IPS DF 4.7 (cell line): ENCODE measurements at regions not wholly inside any gene's neighbourhood (a gene's known extent, or its start where the extent isn't known, plus 50 kb on each side); places are given as distances from the start of the nearest gene placed in this dataset.
"Not testable (repeated sequence)": the region's sequence is repeated elsewhere in the genome, so short reads cannot be mapped to it uniquely, and the experiment has no call there.

Experiments used
- DNase-seq: peaks from one replicate; pipeline ENCODE4 v3.0.0-alpha.2; 2013; ENCODE audit warnings: low spot score; ENCODE audit errors: extremely low read depth

DNA sequence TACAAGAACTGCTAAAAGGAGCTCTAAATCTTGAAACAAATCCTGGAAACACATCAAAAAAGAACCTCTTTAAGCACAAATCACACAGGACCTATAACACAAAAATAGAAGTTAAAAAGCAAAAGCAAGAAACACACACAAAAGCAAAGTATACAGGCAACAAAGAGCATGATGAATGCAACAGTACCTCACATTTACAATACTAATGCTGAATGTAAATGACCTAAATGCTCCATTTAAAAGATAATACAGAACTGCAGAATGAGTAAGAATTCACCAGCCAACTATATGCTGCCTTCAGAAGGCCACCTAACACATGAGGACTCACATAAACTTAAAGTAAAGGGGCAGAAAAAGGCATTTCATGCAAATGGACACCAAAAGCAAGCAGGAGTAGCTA lies 478.6 kb upstream of the ARHGEF26 start:
- DNase-seq, result not testable (repeated sequence)

GRCh38 chr3:153643471-153643870 lies 477.7 kb upstream of the ARHGEF26 start:
- not testable (repeated sequence) for DNase-seq

GRCh38 chr3:153649286-153649839 lies 471.8 kb upstream of the ARHGEF26 start:
- DNase-seq, result no peak

- DNase-seq, result no peak
These were observed 469.1 kb upstream of the ARHGEF26 start for GRCh38 chr3:153652076-153652475.

GRCh38 chr3:153657046-153657445 lies 464.1 kb upstream of the ARHGEF26 start:
- no peak for DNase-seq

- DNase-seq, result no peak
These were observed 463.7 kb upstream of the ARHGEF26 start for GRCh38 chr3:153657461-153657860.

GRCh38 chr3:153658136-153658535 lies 463.1 kb upstream of the ARHGEF26 start:
- no peak for DNase-seq

GRCh38 chr3:153666991-153667740 lies 454.0 kb upstream of the ARHGEF26 start:
- no peak for DNase-seq

GRCh38 chr3:153669527-153669926 lies 451.7 kb upstream of the ARHGEF26 start:
- DNase-seq, result no peak

DNA sequence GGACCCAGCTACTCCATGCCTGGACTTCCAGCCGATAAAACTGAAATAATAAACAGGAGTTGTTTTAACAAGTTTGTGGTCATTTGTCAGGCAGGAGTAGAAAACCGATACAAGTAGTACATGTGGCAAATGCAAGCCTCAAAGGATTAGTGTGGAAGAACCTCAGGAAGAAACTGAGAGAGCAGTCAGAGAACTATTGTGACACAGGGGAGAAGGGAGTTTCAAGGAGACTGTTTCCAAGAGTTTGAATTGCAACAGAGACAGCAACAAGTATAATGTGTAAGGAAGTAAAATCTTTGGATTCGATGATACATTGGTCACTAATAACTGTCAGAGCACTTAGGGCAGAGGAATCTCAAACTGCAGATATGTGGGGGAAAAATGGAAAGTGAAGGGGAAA lies 450.6 kb upstream of the ARHGEF26 start:
- no peak for DNase-seq

DNA sequence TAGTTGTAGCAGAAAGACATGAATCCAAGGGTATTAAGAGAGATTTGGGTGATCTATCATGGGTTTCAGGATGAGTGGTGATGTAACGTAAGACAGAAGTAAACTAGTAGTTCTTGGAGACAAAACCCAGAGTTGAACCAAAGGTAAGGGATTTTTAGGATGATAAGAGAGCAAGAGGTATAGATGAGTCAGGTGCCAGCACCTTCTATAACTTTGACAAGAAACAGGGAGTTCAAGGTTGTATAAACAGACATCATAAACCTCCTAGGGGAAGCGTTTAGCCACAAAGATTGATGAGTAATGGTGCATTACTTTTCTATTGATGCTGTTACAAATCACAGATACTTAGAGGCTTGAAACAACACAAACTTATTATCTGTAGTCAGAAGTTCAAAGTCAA lies 447.3 kb upstream of the ARHGEF26 start:
- DNase-seq, result no peak

DNA sequence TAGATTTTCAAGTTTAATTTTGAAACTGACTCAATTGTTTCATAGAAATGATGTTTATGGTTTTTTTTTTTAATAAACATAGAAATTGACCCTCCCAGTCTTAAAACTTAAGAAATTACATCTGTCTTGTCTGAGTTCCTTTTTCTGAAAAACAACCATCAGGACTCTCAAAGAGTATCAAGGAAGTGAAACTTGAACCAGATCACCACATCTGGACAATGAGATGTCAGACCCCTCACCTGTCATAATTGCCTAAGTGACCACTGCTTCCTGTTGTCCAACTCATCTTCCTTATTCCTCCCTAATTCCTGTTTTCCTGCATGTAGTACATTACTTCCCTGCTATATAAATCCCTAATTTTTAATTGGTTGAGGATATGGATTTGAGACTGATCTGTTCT lies 441.5 kb upstream of the ARHGEF26 start:
- no peak for DNase-seq

DNA sequence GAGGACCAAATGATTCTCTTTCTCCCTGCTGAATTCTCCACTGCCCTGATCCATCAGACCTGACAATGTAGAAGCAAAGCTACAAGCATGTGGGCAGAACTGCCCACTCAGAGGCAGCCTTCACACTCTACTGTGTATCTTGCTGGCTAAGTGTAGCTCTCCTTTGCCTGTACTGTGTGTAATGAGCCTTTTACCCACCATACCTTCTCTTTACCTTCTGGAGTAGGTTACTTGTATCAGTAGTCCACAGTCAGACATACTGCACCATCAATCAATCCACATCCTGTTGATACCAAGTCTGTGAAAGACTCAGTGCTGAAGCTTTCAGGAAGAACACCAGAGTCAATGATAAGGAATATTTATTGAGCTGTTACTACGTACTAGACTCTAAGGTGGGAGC lies 440.7 kb upstream of the ARHGEF26 start:
- DNase-seq, result no peak

- DNase-seq, result no peak
These were observed 440.1 kb upstream of the ARHGEF26 start for GRCh38 chr3:153681057-153681456.

- DNase-seq, result no peak
These were observed 432.7 kb upstream of the ARHGEF26 start for GRCh38 chr3:153688301-153689120.

DNA sequence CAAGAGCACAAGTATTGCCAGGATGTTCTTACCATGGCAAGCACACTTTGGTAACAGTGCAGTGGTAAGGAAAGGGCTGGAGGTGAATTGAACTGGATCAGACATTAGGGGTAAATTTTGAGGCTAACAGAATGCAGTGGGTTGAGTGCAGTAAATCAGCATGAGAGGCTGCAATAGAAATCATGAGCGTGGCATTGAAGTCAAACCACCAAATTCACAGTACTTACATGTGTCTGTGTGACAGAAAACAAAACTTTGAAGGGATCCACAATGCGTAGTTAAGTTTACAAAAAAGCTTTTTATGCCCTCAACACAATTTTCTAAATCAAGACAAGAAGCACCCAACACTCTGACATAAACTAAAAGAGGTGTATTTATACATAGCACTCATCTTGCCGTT lies 428.0 kb upstream of the ARHGEF26 start:
- no peak for DNase-seq

- no peak for DNase-seq
These were observed 419.1 kb upstream of the ARHGEF26 start for GRCh38 chr3:153702106-153702505.

GRCh38 chr3:153704115-153704514 lies 417.1 kb upstream of the ARHGEF26 start:
- no peak for DNase-seq

GRCh38 chr3:153706706-153707105 lies 414.5 kb upstream of the ARHGEF26 start:
- no peak for DNase-seq

DNA sequence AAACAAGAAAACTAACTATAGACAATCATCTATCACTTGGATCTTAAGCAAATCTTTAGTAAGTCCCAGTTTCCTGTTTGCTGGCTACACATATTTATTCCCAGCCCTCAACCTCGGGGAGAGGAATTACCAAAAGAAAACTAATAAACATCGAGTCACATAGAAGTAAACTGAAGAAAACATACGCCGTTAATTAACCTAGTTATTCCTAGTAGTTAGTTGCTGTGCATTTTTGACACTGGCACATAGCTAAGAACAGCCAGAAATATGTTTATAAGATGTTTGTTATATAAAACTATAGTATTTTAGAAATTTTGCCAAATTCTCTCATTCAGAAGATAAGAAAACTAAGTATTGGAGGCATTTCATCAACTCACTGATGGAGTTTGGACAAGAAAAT lies 407.2 kb upstream of the ARHGEF26 start:
- no peak for DNase-seq

DNA sequence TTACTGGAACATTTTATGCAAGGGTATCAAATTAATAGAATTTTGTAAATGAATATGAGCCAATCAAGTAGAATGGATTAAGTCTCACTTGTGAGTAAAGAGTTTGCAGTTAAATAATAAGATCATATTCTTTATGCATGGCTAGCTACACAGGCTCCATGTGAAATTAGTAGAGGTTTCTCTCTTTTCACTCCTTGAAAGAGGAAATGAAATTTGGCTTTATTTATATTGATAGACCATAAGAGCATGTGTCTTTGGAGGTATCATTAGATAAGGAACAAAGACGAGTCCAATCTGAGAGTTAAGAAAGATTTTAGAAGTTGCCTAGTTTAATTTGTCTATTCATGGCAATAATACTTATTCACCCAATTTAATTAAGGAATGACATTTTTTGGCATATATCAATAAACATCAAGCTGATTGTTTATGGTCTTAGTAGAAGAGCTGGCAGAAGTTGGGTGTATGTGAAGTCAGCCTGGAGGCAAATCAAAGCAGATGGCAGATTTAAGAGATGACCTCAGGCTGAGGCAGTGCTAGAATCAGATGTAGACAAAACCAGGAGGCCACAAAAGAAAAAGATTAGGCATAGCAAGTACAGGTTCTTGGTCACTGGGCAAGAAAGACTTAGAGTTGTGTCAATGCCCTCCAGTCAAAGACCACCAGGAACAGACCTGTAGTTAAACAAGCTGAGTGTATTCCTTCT lies 406.5 kb upstream of the ARHGEF26 start:
- no peak for DNase-seq

- no peak for DNase-seq
These were observed 399.0 kb upstream of the ARHGEF26 start for GRCh38 chr3:153722157-153722556.
